DND-41 (cell line): ENCODE measurements at regions not wholly inside any gene's neighbourhood (a gene's known extent, or its start where the extent isn't known, plus 50 kb on each side); places are given as distances from the start of the nearest gene placed in this dataset.

Experiments
- CTCF ChIP-seq: IDR thresholded peaks from 2 replicates; pipeline ENCODE4 v1.5.1; 2012; ENCODE audit warnings: borderline replicate concordance, low read length, moderate library complexity, mild to moderate bottlenecking; ENCODE audit not compliant: poor library complexity, severe bottlenecking; ENCODE audit errors: extremely low read depth
- EZH2 ChIP-seq: IDR thresholded peaks from 3 replicates; pipeline ENCODE4 v1.6.1; 2012; ENCODE audit warnings: borderline replicate concordance, low read depth, mild to moderate bottlenecking, moderate library complexity, low read length, inconsistent platforms; ENCODE audit not compliant: severe bottlenecking

DNA sequence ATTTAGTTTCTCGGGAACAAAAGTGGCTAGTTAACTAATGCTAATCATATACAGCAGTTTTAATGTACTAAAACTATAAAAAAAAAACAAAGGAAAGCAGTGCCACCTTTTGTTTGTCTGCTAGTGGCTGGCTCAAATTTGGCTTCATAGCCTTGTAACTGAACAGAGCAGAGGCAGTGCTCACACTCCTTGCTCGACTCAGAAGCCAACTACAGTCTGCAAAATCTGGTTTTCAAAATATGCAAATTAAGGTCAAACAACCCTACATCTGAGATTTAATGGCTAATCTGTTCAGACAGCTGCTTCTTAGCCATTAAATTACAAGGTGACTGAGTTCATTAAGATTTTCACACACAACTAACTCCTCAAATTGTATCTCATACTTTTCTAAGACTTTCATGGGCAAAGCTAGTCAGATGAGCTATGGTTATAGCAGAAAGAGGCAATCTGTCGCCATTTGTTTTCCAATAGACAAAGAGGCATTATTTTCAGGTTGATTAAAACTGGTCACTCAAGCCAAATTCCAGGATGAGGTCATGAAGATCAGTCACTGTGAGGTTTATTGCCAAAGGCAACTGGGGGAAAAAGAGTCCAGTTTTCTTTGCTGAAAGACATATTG lies 56.8 kb upstream of the EPB41L4A start:
- TF ChIP-seq CTCF (no peak), EZH2 (no peak)
